ENCODE measurements at regions not wholly inside any gene's neighbourhood (a gene's known extent, or its start where the extent isn't known, plus 50 kb on each side); places are given as distances from the start of the nearest gene placed in this dataset.

GRCh38 chr18:77669331-77669730, 419.7 kb downstream of the GALR1 start:
- Histone ChIP-seq H3K79me2 (ENCODE audit: insufficient read depth, low read length) (no peaks in the 10 kb centered on the region), H3K4me3 (ENCODE audit: low read depth in 1 of 2, low read length in 2 of 2) (no peak overlapping the region), H3K4me1 (ENCODE audit: insufficient read depth, low read length) (0 out of 2 replicates have a peak, but pooled peaks cover 7% of the 10 kb centered on the region), H4K20me1 (ENCODE audit: insufficient read depth, low read length) (no peaks in the 10 kb centered on the region), H3K4me2 (ENCODE audit: insufficient read depth, low read length) (no peak overlapping the region), H3K27ac (ENCODE audit: low read length) (no peak overlapping the region), H3K27me3 (ENCODE audit: insufficient read depth, low read length, poor library complexity) (no peaks in the 10 kb centered on the region), H3K36me3 (ENCODE audit: insufficient read depth, low read length) (no peaks in the 10 kb centered on the region), H3K9me3 (ENCODE audit: insufficient read depth, low read length, severe bottlenecking) (no peaks in the 10 kb centered on the region), H2AFZ (ENCODE audit: low read depth, low read length) (no peak overlapping the region), H3K9ac (ENCODE audit: low read depth, low read length) (no peak overlapping the region)
- DNase-seq (peak; percentile 9), ATAC-seq (ENCODE audit: insufficient read depth, low read depth) (no peak)
- no peak for TF ChIP-seq EZH2 (IDR thresholded peaks at IDR 0.05; ENCODE audit: borderline replicate concordance, low read depth, low read length, severe bottlenecking)
- TF ChIP-seq CTCF (IDR thresholded peaks at IDR 0.05; ENCODE audit: borderline replicate concordance, extremely low read depth, low read length, poor library complexity, severe bottlenecking): peak; percentile 11

DNA sequence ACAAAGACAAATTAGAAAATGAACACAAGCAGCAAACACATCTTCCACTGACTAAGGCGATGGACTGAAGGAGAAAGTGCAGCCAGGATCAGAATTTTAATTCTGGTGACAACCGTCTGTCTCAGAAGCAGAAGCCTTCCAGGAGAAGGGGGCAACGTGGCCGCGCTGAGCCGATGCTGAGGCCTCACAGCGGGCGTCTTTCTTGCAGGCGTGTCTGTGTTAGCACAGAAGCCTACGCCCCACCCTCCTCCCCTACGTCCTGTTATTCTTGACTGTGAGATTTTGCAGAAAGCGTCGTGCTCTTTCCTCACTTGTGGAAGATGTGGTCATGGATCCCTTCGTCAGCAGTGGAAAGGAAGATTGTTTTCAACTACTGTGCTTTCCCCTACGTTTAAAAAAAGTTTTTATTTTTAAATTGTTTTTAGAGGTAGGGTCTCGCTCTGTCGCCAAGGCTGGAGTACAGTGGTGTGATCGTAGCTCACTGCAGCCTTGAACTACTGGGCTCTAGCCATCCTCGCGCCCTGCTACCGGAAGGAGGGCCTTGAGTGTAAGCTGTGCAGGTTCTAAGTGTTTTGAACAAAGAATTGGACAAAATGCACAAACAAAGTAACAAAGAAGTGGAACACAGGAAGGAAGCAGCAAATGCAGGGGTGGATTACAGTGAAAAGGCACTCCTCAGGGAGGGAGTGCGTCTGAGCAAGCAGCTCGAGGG, 422.0 kb downstream of the GALR1 start:
- H3K79me2 ChIP-seq (ENCODE audit: insufficient read depth, low read length): no peaks in the 10 kb centered on the region
- no peaks in the 10 kb centered on the region for H3K27me3 ChIP-seq (ENCODE audit: insufficient read depth, low read length, poor library complexity)

DNA sequence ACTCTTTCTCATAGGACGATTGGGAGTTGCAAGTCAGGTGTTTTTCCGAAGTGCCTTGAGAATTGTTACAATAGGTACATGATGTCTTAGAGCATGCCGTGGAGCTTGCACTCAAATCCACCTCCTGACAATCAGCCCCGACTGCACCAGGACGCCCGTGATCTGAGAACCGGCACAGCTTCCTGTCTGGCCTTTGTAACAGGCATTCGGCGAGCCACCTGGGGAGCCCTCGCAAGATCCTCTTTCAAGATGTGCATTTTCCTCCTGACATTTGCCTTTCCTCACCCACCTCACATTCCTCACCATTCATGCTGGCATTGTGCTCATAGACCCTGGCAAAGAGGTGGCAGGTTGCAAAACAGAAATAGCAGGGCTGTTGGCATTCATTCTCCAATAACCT, 427.3 kb downstream of the GALR1 start:
- H3K36me3 ChIP-seq (ENCODE audit: insufficient read depth, low read length): no peaks in the 10 kb centered on the region
- no peak overlapping the region for H2AFZ ChIP-seq (ENCODE audit: low read depth, low read length)
- no peak overlapping the region for H3K9ac ChIP-seq (ENCODE audit: low read depth, low read length)
- DNase-seq (no peak), ATAC-seq (ENCODE audit: insufficient read depth, low read depth) (no peak)
- TF ChIP-seq EZH2 (IDR thresholded peaks at IDR 0.05; ENCODE audit: borderline replicate concordance, low read depth, low read length, severe bottlenecking) (no peak), CTCF (IDR thresholded peaks at IDR 0.05; ENCODE audit: borderline replicate concordance, extremely low read depth, low read length, poor library complexity, severe bottlenecking) (no peak)
- H3K4me2 ChIP-seq (ENCODE audit: insufficient read depth, low read length): no peak overlapping the region
- H3K27ac ChIP-seq (ENCODE audit: low read length): no peak overlapping the region
- 0 out of 2 replicates have a peak, but pooled peaks cover 5% of the 10 kb centered on the region for H3K4me1 ChIP-seq (ENCODE audit: insufficient read depth, low read length)
- H3K9me3 ChIP-seq (ENCODE audit: insufficient read depth, low read length, severe bottlenecking): no peaks in the 10 kb centered on the region
- no peak overlapping the region for H3K4me3 ChIP-seq (ENCODE audit: low read depth in 1 of 2, low read length in 2 of 2)
- H3K27me3 ChIP-seq (ENCODE audit: insufficient read depth, low read length, poor library complexity): no peaks in the 10 kb centered on the region
- H4K20me1 ChIP-seq (ENCODE audit: insufficient read depth, low read length): no peaks in the 10 kb centered on the region
- no peaks in the 10 kb centered on the region for H3K79me2 ChIP-seq (ENCODE audit: insufficient read depth, low read length)

More for the DNA sequence above, 422.0 kb downstream of the GALR1 start:
- no peaks in the 10 kb centered on the region for H3K36me3 ChIP-seq (ENCODE audit: insufficient read depth, low read length)
- H3K4me3 ChIP-seq (ENCODE audit: low read depth in 1 of 2, low read length in 2 of 2): no peak overlapping the region
- ATAC-seq (ENCODE audit: insufficient read depth, low read depth) (no peak), DNase-seq (no peak)
- H3K9ac ChIP-seq (ENCODE audit: low read depth, low read length): no peak overlapping the region
- H3K4me1 ChIP-seq (ENCODE audit: insufficient read depth, low read length): 0 out of 2 replicates have a peak, but pooled peaks cover 7% of the 10 kb centered on the region
- H2AFZ ChIP-seq (ENCODE audit: low read depth, low read length): no peak overlapping the region
- no peaks in the 10 kb centered on the region for H4K20me1 ChIP-seq (ENCODE audit: insufficient read depth, low read length)
- TF ChIP-seq EZH2 (IDR thresholded peaks at IDR 0.05; ENCODE audit: borderline replicate concordance, low read depth, low read length, severe bottlenecking) (no peak), CTCF (IDR thresholded peaks at IDR 0.05; ENCODE audit: borderline replicate concordance, extremely low read depth, low read length, poor library complexity, severe bottlenecking) (no peak)
- no peaks in the 10 kb centered on the region for H3K9me3 ChIP-seq (ENCODE audit: insufficient read depth, low read length, severe bottlenecking)
- H3K27ac ChIP-seq (ENCODE audit: low read length): no peak overlapping the region
- no peak overlapping the region for H3K4me2 ChIP-seq (ENCODE audit: insufficient read depth, low read length)

Measured in DND-41 (cell line).